ENCODE measurements at regions not wholly inside any gene's neighbourhood (a gene's known extent, or its start where the extent isn't known, plus 50 kb on each side); places are given as distances from the start of the nearest gene placed in this dataset.

DNA sequence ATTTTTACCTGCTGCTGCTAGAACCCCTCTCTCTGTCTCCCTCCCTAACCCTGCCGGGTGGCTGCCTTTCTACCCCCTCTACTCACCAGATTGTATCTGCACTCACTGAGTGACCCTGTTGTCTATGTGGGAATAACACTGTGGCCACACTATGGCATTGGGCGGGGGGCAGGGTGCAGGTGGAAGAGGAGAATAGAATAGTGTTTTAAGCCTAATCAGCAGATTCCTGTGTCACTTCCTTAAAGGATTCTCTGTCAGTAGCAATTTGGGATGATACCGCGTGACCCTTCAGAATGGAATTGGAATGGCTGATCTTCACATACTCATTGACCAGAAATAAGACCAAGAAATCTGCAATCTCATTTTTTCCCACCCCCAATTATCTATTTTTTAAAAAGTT lies 67.1 kb upstream of the ANKRD1 start:
- Histone ChIP-seq H3K27ac (no peak overlapping the region), H3K36me3 (no peaks in the 10 kb centered on the region), H3K9me3 (no peaks in the 10 kb centered on the region), H3K4me3 (no peak overlapping the region), H3K4me1 (no peaks in the 10 kb centered on the region), H3K27me3 (no peaks in the 10 kb centered on the region)
- TF ChIP-seq POLR2A (IDR thresholded peaks at IDR 0.05): no peak
- TF ChIP-seq POLR2AphosphoS5 (IDR thresholded peaks at IDR 0.05; ENCODE audit: insufficient read depth in 1 of 2, low read depth in 1 of 2): no peak
- TF ChIP-seq, protein P1, sequence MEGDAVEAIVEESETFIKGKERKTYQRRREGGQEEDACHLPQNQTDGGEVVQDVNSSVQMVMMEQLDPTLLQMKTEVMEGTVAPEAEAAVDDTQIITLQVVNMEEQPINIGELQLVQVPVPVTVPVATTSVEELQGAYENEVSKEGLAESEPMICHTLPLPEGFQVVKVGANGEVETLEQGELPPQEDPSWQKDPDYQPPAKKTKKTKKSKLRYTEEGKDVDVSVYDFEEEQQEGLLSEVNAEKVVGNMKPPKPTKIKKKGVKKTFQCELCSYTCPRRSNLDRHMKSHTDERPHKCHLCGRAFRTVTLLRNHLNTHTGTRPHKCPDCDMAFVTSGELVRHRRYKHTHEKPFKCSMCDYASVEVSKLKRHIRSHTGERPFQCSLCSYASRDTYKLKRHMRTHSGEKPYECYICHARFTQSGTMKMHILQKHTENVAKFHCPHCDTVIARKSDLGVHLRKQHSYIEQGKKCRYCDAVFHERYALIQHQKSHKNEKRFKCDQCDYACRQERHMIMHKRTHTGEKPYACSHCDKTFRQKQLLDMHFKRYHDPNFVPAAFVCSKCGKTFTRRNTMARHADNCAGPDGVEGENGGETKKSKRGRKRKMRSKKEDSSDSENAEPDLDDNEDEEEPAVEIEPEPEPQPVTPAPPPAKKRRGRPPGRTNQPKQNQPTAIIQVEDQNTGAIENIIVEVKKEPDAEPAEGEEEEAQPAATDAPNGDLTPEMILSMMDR (IDR thresholded peaks at IDR 0.05): no peak
- DNase-seq (ENCODE audit: extremely low spot score in 2 of 2): no peak
- intact Hi-C loops (cut with DNase I): no loop called here

DNA sequence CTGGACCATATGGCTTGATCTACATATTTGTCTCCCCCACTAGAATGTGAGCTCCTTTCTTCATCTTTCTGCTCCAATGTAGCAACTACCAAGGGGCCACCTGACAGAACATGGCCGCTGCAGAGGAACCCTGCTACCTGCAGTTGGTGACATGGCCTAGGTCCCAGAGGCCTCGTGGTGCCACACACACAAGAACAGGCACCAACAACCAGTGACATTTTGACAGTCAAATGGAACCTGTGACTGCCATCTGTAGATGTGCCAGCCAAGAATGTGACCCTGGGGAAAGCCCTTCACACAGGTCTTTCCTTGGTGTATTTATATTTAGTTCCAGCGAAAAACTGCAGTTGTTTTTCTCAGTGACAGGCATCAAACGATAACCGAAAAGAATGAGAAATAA lies 67.9 kb upstream of the ANKRD1 start:
- Histone ChIP-seq H3K9me3 (no peaks in the 10 kb centered on the region), H3K27ac (no peak overlapping the region), H3K4me1 (no peaks in the 10 kb centered on the region), H3K4me3 (no peak overlapping the region), H3K36me3 (no peaks in the 10 kb centered on the region), H3K27me3 (no peaks in the 10 kb centered on the region)
- no peak for TF ChIP-seq POLR2AphosphoS5 (IDR thresholded peaks at IDR 0.05; ENCODE audit: insufficient read depth in 1 of 2, low read depth in 1 of 2)
- TF ChIP-seq, protein P1 (IDR thresholded peaks at IDR 0.05): no peak
- no peak for TF ChIP-seq POLR2A (IDR thresholded peaks at IDR 0.05)
- no peak for DNase-seq (ENCODE audit: extremely low spot score in 2 of 2)
- intact Hi-C loops (cut with DNase I): no loop called here

DNA sequence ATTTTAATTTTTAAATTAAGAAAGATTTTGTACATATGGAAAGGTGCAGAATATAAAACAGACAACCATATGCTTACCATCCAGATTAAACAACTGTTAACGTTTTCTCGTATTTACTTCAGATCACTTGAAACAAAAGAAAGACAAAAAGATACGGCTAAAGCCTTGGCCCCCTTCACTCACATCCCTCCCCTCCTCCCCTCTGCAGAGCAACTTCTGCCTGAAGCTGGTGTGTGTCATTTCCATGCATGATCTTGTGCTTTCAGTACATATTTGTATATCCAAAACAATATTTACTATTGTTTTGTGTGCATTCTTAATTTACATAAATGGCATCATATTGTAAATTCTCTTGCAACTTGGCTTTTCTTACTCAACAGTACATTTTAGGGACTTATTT lies 68.5 kb upstream of the ANKRD1 start:
- Histone ChIP-seq H3K4me3 (no peak overlapping the region), H3K4me1 (no peaks in the 10 kb centered on the region), H3K36me3 (no peaks in the 10 kb centered on the region), H3K27me3 (no peaks in the 10 kb centered on the region), H3K27ac (no peak overlapping the region), H3K9me3 (no peaks in the 10 kb centered on the region)
- intact Hi-C loops (cut with DNase I): no loop called here
- TF ChIP-seq POLR2AphosphoS5 (IDR thresholded peaks at IDR 0.05; ENCODE audit: insufficient read depth in 1 of 2, low read depth in 1 of 2) (no peak), POLR2A (IDR thresholded peaks at IDR 0.05) (no peak)
- TF ChIP-seq, protein P1 (IDR thresholded peaks at IDR 0.05): no peak
- DNase-seq (ENCODE audit: extremely low spot score in 2 of 2): no peak

DNA sequence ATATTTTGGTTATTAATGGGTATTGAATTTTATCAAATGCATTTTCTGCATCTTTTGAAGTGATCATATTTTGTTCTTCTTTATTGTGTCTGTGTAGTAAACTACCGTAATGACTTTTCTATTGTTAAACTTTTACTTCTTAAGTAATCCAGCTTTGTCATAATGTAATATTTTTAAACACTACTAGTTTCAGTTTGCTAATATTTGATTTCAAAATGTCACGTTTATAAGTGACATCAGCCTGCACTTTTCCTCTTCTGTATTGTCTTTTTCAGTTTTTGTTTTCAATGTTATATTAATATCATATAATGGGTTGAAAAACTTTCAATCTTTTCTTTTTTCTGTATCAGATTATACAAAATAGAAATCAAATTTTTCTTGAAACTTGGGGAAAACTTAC lies 71.6 kb upstream of the ANKRD1 start:
- no peaks in the 10 kb centered on the region for H3K9me3 ChIP-seq
- no peak for TF ChIP-seq POLR2A (IDR thresholded peaks at IDR 0.05)
- TF ChIP-seq POLR2AphosphoS5 (IDR thresholded peaks at IDR 0.05; ENCODE audit: insufficient read depth in 1 of 2, low read depth in 1 of 2): no peak
- TF ChIP-seq, protein P1 (IDR thresholded peaks at IDR 0.05): no peak
- DNase-seq (ENCODE audit: extremely low spot score in 2 of 2): no peak
- H3K27me3 ChIP-seq: no peaks in the 10 kb centered on the region
- H3K27ac ChIP-seq: no peak overlapping the region
- H3K4me1 ChIP-seq: no peaks in the 10 kb centered on the region
- intact Hi-C loops (cut with DNase I): no loop called here
- H3K4me3 ChIP-seq: no peak overlapping the region
- no peaks in the 10 kb centered on the region for H3K36me3 ChIP-seq

DNA sequence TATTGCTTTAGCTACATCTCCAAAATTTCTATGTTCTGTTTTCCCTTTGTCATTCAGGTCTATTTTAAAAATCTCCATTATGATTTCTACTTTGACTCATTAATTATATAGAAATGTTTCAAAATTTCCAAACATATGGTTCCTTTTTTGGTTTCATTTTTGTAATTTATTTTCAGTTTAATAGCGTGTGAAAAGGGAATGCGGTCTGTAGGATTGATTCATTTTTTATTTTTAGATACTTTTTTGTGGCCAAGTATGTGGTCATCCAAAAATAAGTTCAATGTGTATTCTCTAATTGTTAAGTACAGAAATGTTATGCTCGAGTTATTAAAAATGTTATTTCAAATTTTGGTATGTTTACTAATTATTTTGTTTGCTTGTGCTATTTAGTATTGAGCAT lies 72.5 kb upstream of the ANKRD1 start:
- H3K27ac ChIP-seq: no peak overlapping the region

More for the DNA sequence above, 72.5 kb upstream of the ANKRD1 start:
- intact Hi-C loops (cut with DNase I): no loop called here
- H3K4me3 ChIP-seq: no peak overlapping the region
- TF ChIP-seq, protein P1 (IDR thresholded peaks at IDR 0.05): no peak
- TF ChIP-seq POLR2A (IDR thresholded peaks at IDR 0.05): no peak
- TF ChIP-seq POLR2AphosphoS5 (IDR thresholded peaks at IDR 0.05; ENCODE audit: insufficient read depth in 1 of 2, low read depth in 1 of 2): no peak
- no peaks in the 10 kb centered on the region for H3K27me3 ChIP-seq
- H3K4me1 ChIP-seq: no peaks in the 10 kb centered on the region
- no peak for DNase-seq (ENCODE audit: extremely low spot score in 2 of 2)
- H3K36me3 ChIP-seq: no peaks in the 10 kb centered on the region
- H3K9me3 ChIP-seq: no peaks in the 10 kb centered on the region

Data from vagina (tissue), 2 donors.